ENCODE measurements at regions not wholly inside any gene's neighbourhood (a gene's known extent, or its start where the extent isn't known, plus 50 kb on each side); places are given as distances from the start of the nearest gene placed in this dataset.
"Not testable (repeated sequence)": the region's sequence is repeated elsewhere in the genome, so short reads cannot be mapped to it uniquely, and the experiment has no call there.

- DNase-seq = no peak
- no peak for TF ChIP-seq CTCF (IDR thresholded peaks at IDR 0.05; ENCODE audit: low read depth, low read length, missing control alignments)
- Histone ChIP-seq H3K27me3 (replicated peaks) (no peaks in the 10 kb centered on the region), H3K36me3 (replicated peaks) (no peaks in the 10 kb centered on the region), H3K27ac (no peak overlapping the region), H3K4me3 (ENCODE audit: low read depth, low read length) (no peak overlapping the region)
- in situ Hi-C loops (cut with HindIII; ENCODE audit: low pct_ligation_motif_present, low sequenced_read_pairs) = no loop called here
These were observed 109.9 kb downstream of the TMEM182 start for GRCh38 chr2:102871707-102872106.

GRCh38 chr2:102872388-102872787, 110.6 kb downstream of the TMEM182 start:
- no peak overlapping the region for H3K4me3 ChIP-seq (ENCODE audit: low read depth, low read length)
- TF ChIP-seq CTCF (IDR thresholded peaks at IDR 0.05; ENCODE audit: low read depth, low read length, missing control alignments) = no peak
- H3K27me3 ChIP-seq (replicated peaks) = no peaks in the 10 kb centered on the region
- H3K27ac ChIP-seq = no peak overlapping the region
- in situ Hi-C loops (cut with HindIII; ENCODE audit: low pct_ligation_motif_present, low sequenced_read_pairs) = no loop called here
- DNase-seq = no peak
- H3K36me3 ChIP-seq (replicated peaks) = no peaks in the 10 kb centered on the region

- H3K27ac ChIP-seq; in situ Hi-C loops (cut with HindIII; ENCODE audit: low pct_ligation_motif_present, low sequenced_read_pairs); DNase-seq; H3K4me3 ChIP-seq (ENCODE audit: low read depth, low read length); H3K36me3 ChIP-seq (replicated peaks); H3K27me3 ChIP-seq (replicated peaks): not testable (repeated sequence)
These were observed 117.7 kb downstream of the TMEM182 start for GRCh38 chr2:102879513-102879912.

GRCh38 chr2:102880731-102881130, 118.9 kb downstream of the TMEM182 start:
- no peak for TF ChIP-seq CTCF (IDR thresholded peaks at IDR 0.05; ENCODE audit: low read depth, low read length, missing control alignments)
- in situ Hi-C loops (cut with HindIII; ENCODE audit: low pct_ligation_motif_present, low sequenced_read_pairs) = no loop called here
- no peaks in the 10 kb centered on the region for H3K27me3 ChIP-seq (replicated peaks)
- H3K36me3 ChIP-seq (replicated peaks) = no peaks in the 10 kb centered on the region
- H3K4me3 ChIP-seq (ENCODE audit: low read depth, low read length) = no peak overlapping the region
- no peak for DNase-seq
- H3K27ac ChIP-seq = no peak overlapping the region

GRCh38 chr2:102886216-102886893, 124.5 kb downstream of the TMEM182 start:
- H3K4me3 ChIP-seq (ENCODE audit: low read depth, low read length) = no peak overlapping the region
- no peak for DNase-seq
- no peaks in the 10 kb centered on the region for H3K27me3 ChIP-seq (replicated peaks)
- H3K36me3 ChIP-seq (replicated peaks) = no peaks in the 10 kb centered on the region
- in situ Hi-C loops (cut with HindIII; ENCODE audit: low pct_ligation_motif_present, low sequenced_read_pairs) = no loop called here
- TF ChIP-seq CTCF (IDR thresholded peaks at IDR 0.05; ENCODE audit: low read depth, low read length, missing control alignments) = no peak
- no peak overlapping the region for H3K27ac ChIP-seq

- in situ Hi-C loops (cut with HindIII; ENCODE audit: low pct_ligation_motif_present, low sequenced_read_pairs) = no loop called here
These were observed 126.7 kb downstream of the TMEM182 start for GRCh38 chr2:102888514-102888913.

More at GRCh38 chr2:102888514-102888913, 126.7 kb downstream of the TMEM182 start:
- Histone ChIP-seq H3K36me3 (replicated peaks) (no peaks in the 10 kb centered on the region), H3K4me3 (ENCODE audit: low read depth, low read length) (no peak overlapping the region), H3K27ac (no peak overlapping the region), H3K27me3 (replicated peaks) (no peaks in the 10 kb centered on the region)
- DNase-seq = no peak
- no peak for TF ChIP-seq CTCF (IDR thresholded peaks at IDR 0.05; ENCODE audit: low read depth, low read length, missing control alignments)

Data from brain microvascular endothelial cell (primary cell).